K562 (cell line): ENCODE measurements at regions not wholly inside any gene's neighbourhood (a gene's known extent, or its start where the extent isn't known, plus 50 kb on each side); places are given as distances from the start of the nearest gene placed in this dataset.
A peak's percentile ranks its signal among the peaks of the same experiment; 100 is the strongest.

Source experiments
- CREBBP ChIP-seq: IDR thresholded peaks from one replicate; pipeline ENCODE4 v1.6.1; 2012; ENCODE audit warnings: low read depth, mild to moderate bottlenecking, control low read depth, inconsistent platforms, low read length
- ERF ChIP-seq: fragments of 450-650 bp; formaldehyde crosslinking; IDR thresholded peaks from 2 replicates; pipeline ENCODE4 v1.4.0; 2020; ENCODE audit warnings: mild to moderate bottlenecking, mixed read lengths
- GTF2A2 ChIP-seq: IDR thresholded peaks from 2 replicates; pipeline ENCODE4 v1.6.1; 2016; ENCODE audit warnings: mild to moderate bottlenecking, missing genetic modification characterization, missing compliant biosample characterization
- HMG20B ChIP-seq: fragments of 250-450 bp; sonication (Bioruptor Pico); IDR thresholded peaks from 2 replicates; pipeline ENCODE4 v1.5.0; 2021; ENCODE audit warnings: mild to moderate bottlenecking
- NR4A1 ChIP-seq, 2 experiments: fragments of 250-450 bp in 1 of 2; fragments of 450-650 bp in 1 of 2; sonication (Bioruptor Pico) in 1 of 2; IDR thresholded peaks; 2 replicates each; pipeline versions ENCODE4 v1.4.0 to v1.6.1; 2016 to 2020; ENCODE audit warnings: mild to moderate bottlenecking in 2 of 2, missing compliant biosample characterization in 1 of 2, missing genetic modification characterization in 1 of 2, moderate library complexity in 1 of 2
- PTTG1 ChIP-seq: fragments of 450-650 bp; IDR thresholded peaks from 2 replicates; pipeline ENCODE4 v1.6.1; 2016; ENCODE audit warnings: low read depth, mild to moderate bottlenecking, missing genetic modification characterization, missing compliant biosample characterization
- TEAD1 ChIP-seq, 2 experiments: fragments of 450-650 bp in 1 of 2; sonication (generic) in 1 of 2; formaldehyde crosslinking; IDR thresholded peaks; 2 replicates each; pipeline versions ENCODE4 v1.4.0 to v1.8.0; 2020 to 2022; ENCODE audit warnings: mild to moderate bottlenecking in 2 of 2, missing genetic modification reagents in 1 of 2
- TF ChIP-seq, protein P1 (sequence below), 2 experiments: fragments of 450-650 bp; formaldehyde crosslinking in 1 of 2; IDR thresholded peaks; 2 replicates each; pipeline versions ENCODE4 v1.4.0 to v1.6.1; 2014 to 2020; ENCODE audit warnings: mild to moderate bottlenecking in 2 of 2, borderline replicate concordance in 1 of 2, low read depth in 1 of 2
- TF ChIP-seq, protein P2 (sequence below): fragments of 450-650 bp; formaldehyde crosslinking; IDR thresholded peaks from 2 replicates; pipeline ENCODE4 v1.4.0; 2020; ENCODE audit warnings: mild to moderate bottlenecking, moderate library complexity
- TF ChIP-seq, protein P3 (sequence below): IDR thresholded peaks from 2 replicates; pipeline ENCODE4 v1.6.1; 2011; ENCODE audit warnings: borderline replicate concordance, low read depth, mild to moderate bottlenecking, moderate library complexity, low read length; ENCODE audit not compliant: insufficient read depth, poor library complexity, severe bottlenecking
- TF ChIP-seq, protein P4 (sequence below): sonication (generic); formaldehyde crosslinking; IDR thresholded peaks from 2 replicates; pipeline ENCODE4 v1.8.1; 2023; ENCODE audit warnings: mild to moderate bottlenecking, missing genetic modification reagents, moderate library complexity
- TF ChIP-seq, protein P5 (sequence below): sonication (generic); formaldehyde crosslinking; IDR thresholded peaks from 2 replicates; pipeline ENCODE4 v1.8.1; 2022; ENCODE audit warnings: missing genetic modification reagents

DNA sequence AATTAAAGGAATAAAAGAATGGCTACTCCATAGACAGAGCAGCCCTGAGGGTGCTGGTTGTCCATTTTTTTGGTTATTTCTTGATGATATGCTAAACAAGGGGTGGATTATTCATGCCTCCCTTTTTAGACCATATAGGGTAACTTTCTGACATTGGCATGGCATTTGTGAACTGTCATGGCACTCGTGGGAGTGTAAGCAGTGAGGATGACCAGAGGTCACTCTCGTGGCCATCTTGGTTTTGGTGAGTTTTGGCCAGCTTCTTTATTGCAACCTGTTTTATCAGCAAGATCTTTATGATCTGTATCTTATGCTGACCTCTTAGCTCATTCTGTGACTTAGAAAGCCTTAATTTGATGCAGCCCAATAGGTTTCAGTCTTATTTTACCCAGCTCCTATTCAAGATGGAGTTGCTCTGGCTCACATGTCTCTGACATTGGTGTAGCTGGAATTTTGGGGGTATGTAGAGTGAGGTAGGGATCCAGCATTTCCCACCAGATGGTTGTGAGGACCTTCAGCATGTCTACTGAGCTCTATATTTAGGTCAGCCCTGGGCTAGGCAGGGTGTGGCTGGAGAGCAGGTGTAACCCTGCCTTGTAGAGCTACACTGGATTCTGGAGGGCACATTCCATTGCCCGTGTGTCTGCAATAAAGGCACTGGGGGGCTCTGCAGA is 103.5 kb upstream of the SLC38A2 start (continued):
- TF ChIP-seq, protein P1, sequence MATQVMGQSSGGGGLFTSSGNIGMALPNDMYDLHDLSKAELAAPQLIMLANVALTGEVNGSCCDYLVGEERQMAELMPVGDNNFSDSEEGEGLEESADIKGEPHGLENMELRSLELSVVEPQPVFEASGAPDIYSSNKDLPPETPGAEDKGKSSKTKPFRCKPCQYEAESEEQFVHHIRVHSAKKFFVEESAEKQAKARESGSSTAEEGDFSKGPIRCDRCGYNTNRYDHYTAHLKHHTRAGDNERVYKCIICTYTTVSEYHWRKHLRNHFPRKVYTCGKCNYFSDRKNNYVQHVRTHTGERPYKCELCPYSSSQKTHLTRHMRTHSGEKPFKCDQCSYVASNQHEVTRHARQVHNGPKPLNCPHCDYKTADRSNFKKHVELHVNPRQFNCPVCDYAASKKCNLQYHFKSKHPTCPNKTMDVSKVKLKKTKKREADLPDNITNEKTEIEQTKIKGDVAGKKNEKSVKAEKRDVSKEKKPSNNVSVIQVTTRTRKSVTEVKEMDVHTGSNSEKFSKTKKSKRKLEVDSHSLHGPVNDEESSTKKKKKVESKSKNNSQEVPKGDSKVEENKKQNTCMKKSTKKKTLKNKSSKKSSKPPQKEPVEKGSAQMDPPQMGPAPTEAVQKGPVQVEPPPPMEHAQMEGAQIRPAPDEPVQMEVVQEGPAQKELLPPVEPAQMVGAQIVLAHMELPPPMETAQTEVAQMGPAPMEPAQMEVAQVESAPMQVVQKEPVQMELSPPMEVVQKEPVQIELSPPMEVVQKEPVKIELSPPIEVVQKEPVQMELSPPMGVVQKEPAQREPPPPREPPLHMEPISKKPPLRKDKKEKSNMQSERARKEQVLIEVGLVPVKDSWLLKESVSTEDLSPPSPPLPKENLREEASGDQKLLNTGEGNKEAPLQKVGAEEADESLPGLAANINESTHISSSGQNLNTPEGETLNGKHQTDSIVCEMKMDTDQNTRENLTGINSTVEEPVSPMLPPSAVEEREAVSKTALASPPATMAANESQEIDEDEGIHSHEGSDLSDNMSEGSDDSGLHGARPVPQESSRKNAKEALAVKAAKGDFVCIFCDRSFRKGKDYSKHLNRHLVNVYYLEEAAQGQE (IDR thresholded peaks at IDR 0.05; ENCODE audit: borderline replicate concordance) = no peak
- TF ChIP-seq, protein P1 (CRISPR knock-in tag; IDR thresholded peaks at IDR 0.05; ENCODE audit: low read depth) = no peak
- peak; percentile 82 for TF ChIP-seq PTTG1 (tag)
- TF ChIP-seq TEAD1 (CRISPR knock-in tag; IDR thresholded peaks at IDR 0.05) = peak in 1 of 2 experiments; percentile 58; a peak in 1 of 4 replicates
- no peak for TF ChIP-seq CREBBP
- TF ChIP-seq HMG20B = no peak
- TF ChIP-seq, protein P2, sequence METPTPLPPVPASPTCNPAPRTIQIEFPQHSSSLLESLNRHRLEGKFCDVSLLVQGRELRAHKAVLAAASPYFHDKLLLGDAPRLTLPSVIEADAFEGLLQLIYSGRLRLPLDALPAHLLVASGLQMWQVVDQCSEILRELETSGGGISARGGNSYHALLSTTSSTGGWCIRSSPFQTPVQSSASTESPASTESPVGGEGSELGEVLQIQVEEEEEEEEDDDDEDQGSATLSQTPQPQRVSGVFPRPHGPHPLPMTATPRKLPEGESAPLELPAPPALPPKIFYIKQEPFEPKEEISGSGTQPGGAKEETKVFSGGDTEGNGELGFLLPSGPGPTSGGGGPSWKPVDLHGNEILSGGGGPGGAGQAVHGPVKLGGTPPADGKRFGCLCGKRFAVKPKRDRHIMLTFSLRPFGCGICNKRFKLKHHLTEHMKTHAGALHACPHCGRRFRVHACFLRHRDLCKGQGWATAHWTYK (CRISPR knock-in tag) = peak; percentile 59; the same call in 1 of the 2 replicates
- TF ChIP-seq, protein P3, sequence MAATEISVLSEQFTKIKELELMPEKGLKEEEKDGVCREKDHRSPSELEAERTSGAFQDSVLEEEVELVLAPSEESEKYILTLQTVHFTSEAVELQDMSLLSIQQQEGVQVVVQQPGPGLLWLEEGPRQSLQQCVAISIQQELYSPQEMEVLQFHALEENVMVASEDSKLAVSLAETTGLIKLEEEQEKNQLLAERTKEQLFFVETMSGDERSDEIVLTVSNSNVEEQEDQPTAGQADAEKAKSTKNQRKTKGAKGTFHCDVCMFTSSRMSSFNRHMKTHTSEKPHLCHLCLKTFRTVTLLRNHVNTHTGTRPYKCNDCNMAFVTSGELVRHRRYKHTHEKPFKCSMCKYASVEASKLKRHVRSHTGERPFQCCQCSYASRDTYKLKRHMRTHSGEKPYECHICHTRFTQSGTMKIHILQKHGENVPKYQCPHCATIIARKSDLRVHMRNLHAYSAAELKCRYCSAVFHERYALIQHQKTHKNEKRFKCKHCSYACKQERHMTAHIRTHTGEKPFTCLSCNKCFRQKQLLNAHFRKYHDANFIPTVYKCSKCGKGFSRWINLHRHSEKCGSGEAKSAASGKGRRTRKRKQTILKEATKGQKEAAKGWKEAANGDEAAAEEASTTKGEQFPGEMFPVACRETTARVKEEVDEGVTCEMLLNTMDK = no peak
- no peak for TF ChIP-seq NR4A1 (CRISPR knock-in tag; IDR thresholded peaks at IDR 0.05)
- TF ChIP-seq NR4A1 (tag; IDR thresholded peaks at IDR 0.05) = peak; percentile 91
- TF ChIP-seq GTF2A2 = peak; percentile 77; the same call in 1 of the 2 replicates
- TF ChIP-seq, protein P4, sequence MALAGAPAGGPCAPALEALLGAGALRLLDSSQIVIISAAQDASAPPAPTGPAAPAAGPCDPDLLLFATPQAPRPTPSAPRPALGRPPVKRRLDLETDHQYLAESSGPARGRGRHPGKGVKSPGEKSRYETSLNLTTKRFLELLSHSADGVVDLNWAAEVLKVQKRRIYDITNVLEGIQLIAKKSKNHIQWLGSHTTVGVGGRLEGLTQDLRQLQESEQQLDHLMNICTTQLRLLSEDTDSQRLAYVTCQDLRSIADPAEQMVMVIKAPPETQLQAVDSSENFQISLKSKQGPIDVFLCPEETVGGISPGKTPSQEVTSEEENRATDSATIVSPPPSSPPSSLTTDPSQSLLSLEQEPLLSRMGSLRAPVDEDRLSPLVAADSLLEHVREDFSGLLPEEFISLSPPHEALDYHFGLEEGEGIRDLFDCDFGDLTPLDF (CRISPR knock-in tag) = no peak
- TF ChIP-seq ERF (CRISPR knock-in tag) = peak; percentile 64; the same call in 1 of the 2 replicates
- TF ChIP-seq, protein P5, sequence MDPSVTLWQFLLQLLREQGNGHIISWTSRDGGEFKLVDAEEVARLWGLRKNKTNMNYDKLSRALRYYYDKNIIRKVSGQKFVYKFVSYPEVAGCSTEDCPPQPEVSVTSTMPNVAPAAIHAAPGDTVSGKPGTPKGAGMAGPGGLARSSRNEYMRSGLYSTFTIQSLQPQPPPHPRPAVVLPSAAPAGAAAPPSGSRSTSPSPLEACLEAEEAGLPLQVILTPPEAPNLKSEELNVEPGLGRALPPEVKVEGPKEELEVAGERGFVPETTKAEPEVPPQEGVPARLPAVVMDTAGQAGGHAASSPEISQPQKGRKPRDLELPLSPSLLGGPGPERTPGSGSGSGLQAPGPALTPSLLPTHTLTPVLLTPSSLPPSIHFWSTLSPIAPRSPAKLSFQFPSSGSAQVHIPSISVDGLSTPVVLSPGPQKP (CRISPR knock-in tag) = no peak
